GM18867 (cell line): ENCODE measurements at regions not wholly inside any gene's neighbourhood (a gene's known extent, or its start where the extent isn't known, plus 50 kb on each side); places are given as distances from the start of the nearest gene placed in this dataset.

ENCODE experiments used
- ATAC-seq: cut with Tn5 transposase; IDR thresholded peaks from one replicate; pipeline ENCODE4 v1.9.1; 2021; ENCODE audit warnings: mild to moderate bottlenecking, moderate library complexity; ENCODE audit not compliant: unreplicated experiment

DNA sequence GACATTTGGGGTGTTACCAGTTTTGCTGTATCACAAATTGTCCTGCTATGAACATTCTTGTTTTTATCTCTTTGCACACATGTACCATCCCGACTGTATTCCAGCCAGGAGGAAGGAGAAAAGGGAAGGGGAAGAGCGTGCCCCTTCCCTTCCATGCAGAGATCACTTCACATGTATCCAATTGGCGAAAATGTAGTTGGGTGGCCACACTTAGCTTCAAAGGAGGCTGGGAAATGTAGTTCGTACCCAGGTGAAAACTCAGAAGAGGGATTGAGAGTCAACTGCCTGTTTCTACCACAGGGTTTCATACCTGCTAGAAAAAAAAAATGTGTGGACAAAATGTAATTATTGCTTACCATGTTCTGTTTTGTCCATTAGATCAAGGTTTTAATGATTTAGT lies 189.1 kb upstream of the PELI2 start:
- no peak for ATAC-seq

DNA sequence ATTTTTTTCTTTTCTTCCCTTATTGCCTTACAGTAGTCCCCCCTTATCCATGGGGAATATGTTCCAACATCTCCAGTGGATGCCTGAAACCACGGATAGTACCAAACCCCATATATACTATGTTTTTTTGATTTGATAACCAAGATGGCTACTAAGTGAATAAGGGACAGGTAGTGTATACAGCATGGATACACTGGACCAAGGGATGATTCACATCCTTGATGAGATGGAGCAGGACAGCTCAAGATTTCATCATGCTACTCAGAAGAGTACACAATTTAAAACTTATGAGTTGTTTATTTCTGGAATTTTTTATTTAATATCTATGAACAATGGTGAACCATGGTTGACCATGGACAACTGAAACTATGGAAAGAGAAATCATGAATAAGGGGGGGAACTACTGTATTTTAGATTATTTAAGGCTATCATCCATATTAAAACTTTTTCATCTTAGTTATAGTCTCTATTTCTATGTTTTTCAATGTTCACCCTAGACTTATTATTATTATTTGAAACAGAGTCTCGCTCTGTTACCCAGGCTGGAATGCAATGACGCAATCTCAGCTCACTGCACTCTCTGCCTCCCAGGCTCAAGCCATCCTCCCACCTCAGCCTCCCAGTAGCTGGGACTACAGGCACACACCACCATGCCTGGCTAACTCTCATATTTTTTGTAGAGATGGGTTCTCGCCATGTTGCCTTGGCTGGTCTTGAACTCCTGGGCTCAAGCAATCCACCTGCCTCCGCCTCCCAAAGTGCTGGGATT lies 188.0 kb upstream of the PELI2 start:
- no peak for ATAC-seq

DNA sequence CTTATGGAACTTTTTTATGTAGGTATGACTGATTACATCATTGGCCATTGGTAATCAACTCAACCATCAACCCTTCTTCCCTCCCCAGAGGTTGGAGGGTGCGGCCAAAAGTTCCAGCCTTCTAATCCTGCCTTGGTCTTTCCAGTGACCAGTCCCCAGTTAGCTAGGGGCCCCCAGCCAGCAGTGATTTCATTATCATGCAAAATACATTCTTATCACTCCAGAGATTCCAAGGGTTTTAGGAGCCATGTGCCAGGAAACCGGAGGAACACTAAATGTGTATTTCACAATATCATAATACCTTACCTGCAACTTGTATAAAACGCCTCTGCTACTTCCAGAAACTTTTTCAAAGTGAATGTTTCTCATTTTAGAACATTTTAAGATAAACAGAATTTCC lies 181.5 kb upstream of the PELI2 start:
- no peak for ATAC-seq

DNA sequence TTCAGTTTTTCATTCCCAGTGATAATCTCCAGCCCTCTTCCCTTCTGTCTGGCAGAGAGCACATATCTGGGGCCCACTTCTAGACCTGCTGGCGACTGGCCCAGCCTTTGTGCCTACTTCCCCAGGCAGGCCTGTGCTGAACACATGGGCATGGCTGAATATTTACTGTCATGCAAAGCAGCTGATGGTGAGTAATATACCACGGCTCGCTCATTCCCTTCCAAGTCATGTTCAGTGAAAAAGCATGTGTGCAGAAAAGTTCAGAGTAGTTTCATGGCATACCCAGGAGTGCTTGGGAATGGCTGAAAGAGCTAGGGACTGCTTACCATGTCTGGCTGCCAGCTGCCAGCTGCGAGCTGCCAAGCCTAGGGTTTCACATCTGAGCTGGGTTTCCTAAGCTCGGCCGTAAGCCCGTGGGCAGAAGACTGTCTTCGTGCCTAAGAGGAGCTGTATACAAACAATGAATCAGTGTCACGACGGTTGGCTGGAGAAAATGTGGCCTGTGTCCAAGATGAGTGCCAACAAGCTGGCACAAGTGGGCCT lies 179.9 kb upstream of the PELI2 start:
- no peak for ATAC-seq

DNA sequence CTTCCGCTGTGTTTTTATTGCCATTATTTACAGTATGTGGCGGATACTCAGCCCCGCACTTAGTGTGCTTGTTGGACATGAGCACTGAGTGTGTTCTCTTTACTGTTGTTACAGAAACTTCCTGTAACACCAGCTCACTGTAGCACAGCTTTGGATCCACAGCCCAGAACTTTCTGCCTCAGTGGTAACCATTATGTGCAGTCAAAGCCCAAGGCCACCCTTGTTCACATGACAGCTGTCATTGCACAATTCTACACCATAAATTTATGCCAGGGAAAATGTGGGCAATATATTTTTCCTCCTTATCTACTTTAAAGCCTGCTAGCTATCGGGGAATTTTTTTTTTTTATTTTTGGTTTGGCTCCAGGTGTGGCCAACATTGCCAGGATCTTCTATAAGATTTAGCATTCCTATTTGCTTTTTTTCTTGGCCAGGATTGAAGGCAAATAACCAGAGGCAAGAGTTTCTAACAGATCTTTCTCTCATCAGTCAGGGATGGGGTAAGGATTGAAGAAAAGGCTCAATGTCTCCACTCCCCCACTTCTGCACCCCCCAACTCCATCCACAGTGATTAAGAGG lies 176.0 kb upstream of the PELI2 start:
- no peak for ATAC-seq

DNA sequence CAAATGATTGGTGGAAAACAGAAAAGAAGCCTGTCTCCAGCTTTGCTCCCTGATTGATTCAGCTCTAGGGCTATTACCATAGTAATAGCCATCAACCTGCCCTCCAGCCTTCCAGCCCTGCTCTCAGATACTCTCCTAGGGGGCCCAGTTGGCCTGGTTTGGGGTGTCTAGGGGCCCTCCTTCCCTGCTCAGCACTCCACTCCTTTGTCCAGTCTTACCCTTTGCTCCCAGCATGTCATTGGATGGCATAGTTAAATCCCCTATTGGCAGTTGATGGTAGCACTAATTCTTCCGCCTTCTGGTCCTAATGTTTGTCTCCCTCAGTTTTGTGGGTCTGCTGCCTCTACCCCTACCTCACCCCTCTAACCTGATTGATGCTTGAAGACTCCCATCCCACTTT lies 175.4 kb upstream of the PELI2 start:
- ATAC-seq, result no peak

DNA sequence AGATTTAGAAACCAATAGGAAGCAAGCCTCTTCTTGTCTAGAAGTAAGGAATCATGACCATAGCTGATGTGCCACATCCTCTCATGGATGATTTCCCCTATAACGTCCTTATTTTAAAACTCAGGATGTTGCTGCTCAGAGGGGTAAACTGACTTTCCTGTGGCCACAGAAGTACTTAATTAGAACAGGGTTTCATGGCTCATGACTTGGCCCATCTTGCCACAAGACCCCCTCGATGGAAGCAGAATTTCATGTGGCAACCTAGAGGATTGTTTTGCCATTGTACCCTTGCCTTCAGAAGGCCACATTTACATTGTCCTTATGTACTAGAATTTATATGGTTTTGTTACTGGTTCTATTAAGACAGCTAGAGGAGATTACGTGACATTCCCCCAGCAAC lies 173.5 kb upstream of the PELI2 start:
- ATAC-seq, result no peak

DNA sequence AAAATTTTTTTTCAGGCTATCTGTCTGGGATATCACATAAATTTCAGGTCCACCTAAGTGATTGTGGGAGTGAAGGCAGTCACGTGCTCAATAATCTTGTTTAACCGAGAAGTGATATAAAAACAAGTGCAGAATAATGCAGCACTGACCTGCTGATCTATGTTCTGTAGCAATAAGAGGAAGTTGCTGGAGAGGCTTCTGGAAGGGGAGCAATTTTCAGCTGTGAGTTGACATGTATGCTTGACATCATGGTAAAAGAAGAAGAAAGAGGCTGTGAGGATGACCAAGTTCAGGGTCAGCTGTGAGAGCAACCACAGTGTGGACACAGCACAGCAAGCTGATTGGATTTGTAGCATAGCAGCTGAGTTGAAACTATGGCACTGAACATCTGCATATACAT lies 172.0 kb upstream of the PELI2 start:
- ATAC-seq, result no peak

DNA sequence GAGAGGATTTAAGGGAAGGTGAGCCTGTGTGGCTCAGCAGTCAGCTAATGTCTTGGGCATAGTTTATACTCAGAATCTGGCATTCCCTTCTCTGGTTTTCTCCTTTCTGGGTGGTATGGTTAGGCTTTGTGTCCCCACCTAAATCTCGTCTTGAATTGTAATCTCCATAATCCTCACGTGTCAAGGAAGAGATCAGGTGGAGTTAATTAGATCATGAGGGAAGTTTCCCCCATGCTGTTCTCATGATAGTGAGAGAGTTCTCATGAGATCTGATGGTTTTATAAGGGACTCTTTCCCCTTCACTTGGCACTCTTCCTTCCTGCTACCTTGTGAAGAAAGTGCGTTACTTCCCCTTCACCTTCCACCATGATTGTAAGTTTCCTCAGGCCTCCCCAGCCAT lies 169.8 kb upstream of the PELI2 start:
- ATAC-seq, result no peak

DNA sequence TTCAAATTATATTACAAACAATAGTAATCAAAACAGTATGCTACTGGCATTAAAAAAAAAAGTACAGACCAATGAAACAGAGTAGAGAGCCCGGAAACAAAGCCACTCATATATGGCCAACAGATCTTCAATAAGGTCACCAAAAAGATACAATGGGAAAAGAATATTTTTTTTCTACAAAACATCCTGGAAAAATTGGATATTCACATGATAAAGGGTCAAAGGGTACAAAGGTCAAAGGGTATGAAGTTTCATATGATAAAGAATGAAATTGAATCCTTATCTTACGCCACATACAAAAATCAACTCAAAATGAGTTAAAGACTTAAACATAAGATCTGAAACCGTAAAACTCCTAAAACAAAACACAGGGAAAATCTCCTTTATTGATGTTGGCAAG lies 168.5 kb upstream of the PELI2 start:
- ATAC-seq, result no peak

DNA sequence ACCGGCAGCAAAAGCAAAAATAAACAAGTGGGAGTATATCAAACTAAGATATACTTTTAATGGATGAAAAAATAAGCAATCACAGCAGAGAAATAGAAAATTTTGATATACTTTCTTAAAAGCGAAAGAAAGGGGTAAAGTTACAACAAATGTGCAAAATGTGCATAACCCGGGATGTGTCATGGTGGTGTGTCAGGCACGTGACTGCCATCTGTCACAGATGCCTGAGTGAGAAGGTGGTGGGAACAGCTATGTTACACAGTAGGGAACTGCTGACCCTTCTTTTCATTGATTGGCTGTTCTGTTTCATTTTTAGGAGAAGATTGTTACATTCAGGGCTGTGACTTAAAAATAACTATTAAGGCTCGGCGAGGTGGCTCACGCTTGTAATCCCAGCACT lies 168.1 kb upstream of the PELI2 start:
- no peak for ATAC-seq

DNA sequence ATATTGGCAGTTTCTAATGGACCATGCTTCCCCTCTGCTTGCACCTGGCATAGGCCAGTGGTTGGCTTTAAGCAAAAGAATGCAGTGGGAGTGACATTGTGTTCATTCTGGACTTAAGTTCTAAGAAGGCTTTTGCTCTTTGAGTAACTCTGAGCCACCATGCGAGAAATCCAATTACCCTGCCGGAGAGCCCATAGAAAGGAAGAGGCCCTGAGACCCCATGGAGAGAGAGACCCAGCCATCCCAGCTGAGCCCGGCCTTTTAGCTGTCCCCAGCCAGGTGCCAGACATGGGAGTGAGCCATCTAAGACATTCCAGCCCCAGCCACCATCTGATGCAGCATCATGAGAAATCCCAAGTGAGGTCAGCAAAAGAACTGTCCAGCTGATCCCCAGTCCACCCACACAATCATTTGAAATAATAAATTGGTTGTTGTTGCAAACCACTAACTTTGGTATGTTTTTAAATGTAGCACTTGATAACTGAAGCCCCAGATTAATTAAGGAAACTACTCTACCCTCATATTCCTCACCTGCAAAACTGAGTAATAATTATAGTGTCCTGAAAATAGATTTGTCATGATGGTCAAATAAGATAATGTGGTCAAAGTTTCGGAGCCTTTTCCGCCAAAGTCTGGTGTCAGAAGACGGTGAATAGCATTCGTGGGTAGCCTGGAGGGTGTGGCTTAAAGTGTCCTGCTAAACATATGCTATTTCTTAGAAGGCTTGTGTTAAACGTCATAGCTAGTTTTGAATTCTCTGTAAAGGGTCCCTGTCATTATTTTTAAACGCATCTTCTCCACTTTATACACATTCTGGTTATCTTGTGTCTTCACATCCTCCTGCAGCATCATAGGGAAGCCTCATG lies 166.6 kb upstream of the PELI2 start:
- no peak for ATAC-seq

DNA sequence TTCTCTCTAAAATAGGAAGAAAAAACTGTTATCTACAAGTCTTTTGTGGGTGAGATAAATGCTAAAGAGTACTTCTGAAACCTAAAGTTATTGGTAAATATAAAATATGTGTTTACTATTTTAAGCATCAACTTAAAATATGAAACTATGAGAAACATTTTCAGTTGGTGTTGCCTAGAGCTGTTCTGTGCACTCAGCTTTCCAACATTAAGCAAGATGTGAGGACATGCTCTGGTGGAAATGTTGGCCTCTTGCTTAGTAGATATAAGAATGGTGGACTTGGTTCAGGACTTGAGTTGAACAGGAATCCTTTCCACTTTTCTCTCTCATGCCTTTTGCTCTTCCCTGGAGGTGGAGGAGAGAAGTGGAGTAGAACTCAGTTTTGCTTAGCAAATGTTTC lies 164.1 kb upstream of the PELI2 start:
- ATAC-seq, result no peak

DNA sequence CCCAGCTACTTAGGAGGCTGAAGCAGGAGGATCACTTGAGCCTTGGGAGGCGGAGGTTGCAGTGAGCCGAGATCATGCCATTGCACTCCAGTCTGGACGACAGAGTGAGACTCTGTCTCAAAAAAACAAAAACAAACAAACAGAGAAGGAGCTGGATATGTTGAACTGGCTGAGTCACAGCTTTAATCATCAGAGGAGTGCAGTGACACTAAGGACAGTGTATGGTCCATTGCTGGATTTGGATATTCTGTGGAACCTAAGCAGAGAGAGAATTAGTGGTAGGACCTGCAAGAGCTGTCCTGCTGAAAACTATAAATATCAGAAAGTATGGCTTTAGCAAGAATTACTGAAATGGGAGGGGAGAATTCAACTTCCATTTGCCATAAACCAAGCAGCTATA lies 163.0 kb upstream of the PELI2 start:
- ATAC-seq, result no peak

DNA sequence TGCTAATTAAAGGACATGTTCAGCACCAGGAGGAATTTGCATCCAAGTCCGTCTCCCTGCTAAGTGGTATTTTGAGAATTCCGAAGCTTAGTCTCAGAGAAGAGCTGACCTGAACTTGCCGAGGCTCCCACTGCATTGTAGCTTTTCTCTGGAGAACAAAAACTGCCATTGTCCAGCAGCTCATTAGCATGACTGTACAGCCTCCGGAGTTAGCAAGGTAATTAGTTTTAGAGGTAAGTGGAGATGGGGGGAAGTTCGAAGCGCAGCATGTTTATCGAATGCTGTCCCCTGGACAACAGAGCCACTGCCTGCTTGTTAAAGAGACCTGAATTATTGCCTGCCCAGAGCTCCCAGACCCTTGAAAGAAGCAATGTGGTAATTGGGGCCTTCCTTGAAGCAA lies 160.3 kb upstream of the PELI2 start:
- ATAC-seq, result no peak

DNA sequence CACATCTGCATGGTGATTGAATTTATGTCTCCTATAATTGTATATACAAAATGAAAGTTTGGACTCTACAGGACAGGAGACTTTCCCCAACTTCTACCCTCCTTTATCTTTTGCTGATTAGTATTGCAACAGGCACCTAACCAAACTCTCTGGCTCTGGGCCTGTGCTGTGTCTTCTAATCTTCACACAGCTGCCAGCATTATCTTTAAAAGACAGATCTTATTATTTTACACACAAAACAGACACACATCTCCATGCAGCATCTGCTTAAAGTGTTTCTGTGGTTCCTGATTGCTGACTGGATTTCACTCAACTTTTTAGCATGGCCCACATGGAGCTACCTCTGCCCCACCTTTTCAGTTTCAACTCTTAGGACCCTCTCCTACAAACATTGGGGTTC lies 154.9 kb upstream of the PELI2 start:
- no peak for ATAC-seq

DNA sequence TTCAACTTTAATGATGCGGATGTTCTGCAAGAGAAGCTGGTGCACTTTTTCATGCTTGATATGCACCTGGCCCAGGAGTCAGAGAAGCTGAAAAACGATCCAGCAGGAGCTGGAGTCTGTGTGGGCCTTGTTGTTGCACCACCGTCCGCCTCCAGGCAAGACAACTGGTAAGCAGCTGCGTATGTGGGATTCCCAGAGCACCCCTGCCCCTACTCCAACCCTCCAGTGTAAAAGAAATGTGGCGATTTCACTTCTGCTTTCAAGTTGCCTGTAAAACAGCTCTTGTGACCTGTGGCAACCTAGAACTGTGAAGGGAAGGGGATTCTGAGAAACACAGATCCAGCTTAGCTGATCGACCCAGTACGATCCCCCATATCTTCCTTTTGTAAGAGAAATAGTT lies 154.1 kb upstream of the PELI2 start:
- ATAC-seq, result no peak

DNA sequence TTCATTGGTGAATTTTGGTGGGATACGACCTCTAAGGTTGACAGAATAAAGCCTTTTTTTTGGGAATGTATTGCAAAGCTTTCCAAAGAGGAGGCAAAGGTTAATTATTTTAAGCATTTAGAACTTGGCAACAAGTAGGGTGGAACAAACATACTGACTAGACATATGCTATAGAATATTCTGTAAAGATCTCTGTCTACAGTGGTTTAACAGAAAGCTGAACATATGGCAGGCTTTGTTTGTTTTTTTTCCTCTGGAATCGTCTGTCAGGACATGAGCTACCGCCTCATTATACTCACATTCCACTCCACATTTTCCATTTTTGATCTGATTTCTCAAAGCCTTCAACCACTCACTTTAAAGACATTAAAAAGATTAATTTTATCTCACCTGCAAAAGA lies 153.4 kb upstream of the PELI2 start:
- ATAC-seq, result no peak

DNA sequence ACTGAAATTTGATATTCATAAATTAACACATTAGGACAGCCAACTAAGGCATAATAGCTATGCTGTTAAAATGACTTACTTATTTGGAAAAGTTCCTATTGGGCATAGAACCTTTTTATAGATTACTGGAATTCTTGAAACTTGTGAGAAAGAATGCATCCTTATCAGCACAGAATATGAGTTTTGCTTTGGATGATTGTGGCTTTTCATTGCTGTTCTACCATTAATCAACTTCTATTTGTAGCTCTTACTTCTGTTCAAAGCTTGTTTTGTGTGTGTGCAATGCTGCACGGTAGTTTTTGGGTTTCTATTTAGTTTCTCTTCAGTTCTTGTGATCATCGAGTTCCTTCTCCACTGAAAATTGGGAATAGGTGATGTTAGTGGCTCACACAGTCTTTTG lies 152.4 kb upstream of the PELI2 start:
- ATAC-seq, result no peak

DNA sequence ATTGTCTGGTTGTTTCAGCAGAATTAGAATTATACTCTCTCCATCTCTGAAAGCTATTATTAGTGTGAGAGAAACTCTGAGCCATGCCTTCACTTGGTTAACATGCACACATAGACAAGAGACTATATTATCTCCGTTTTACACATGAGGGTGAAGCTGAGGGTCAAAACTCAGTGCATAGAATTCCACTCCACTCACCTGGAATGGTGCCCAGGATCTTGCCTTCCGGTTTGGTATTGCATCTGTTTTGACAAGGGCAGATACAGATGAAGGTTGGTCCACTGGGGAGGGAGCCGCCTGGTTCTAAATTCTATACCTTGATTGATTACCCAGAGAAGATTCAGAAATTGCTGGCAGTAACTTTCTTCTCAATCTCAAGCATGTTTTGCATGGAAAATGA lies 149.5 kb upstream of the PELI2 start:
- no peak for ATAC-seq

DNA sequence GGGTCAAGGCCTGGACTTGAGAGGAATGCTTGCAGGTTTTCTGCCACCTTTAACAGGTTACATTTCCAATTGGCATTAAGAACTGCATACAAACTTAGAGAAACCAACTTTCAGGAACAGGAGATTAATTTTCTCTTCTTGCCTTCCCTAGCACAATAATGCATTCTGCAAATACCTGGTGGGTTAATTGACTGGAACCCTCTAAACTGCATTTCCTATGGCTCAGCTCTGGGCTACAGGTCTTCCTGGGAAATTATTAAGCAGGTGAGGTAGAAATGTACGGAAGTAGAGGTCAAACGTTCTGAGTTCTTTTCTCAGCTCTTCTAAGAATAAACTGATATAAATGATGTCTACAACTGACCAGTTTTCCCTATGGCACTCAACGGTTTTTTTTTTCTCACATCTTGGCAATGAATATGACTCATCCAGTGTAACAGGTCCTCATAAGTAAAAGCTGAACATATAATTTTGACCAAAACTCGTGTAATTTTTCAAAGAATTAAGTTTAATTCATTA lies 144.9 kb upstream of the PELI2 start:
- ATAC-seq, result no peak
